Neural cell (in vitro differentiated cells): ENCODE measurements at regions not wholly inside any gene's neighbourhood (a gene's known extent, or its start where the extent isn't known, plus 50 kb on each side); places are given as distances from the start of the nearest gene placed in this dataset.

ENCODE experiments used
- H2AFZ ChIP-seq: fragments of 200-600, 300-800 bp; sonication (generic), shearing (Covaris generic); 2 replicates; pipeline ENCODE4 v1.6.0; 2014; ENCODE audit warnings: low read depth, mild to moderate bottlenecking, antibody characterized with exemption, low read length, moderate library complexity
- H3F3A ChIP-seq: fragments of 200-600 bp; shearing (Covaris generic); 2 replicates; pipeline ENCODE4 v1.6.1; 2016; ENCODE audit warnings: mild to moderate bottlenecking, moderate library complexity, mixed read lengths, antibody characterized with exemption, low read length; ENCODE audit not compliant: insufficient read depth, poor library complexity, severe bottlenecking
- H3K27ac ChIP-seq: fragments of 200-600, 300-800 bp; sonication (generic), shearing (Covaris generic); 2 replicates; pipeline ENCODE4 v1.5.1; 2014; ENCODE audit warnings: mild to moderate bottlenecking, low read length, moderate library complexity
- H3K27me3 ChIP-seq: fragments of 300-800, 200-600 bp; sonication (generic), shearing (Covaris generic); 2 replicates; pipeline ENCODE4 v1.6.0; 2014; ENCODE audit warnings: mild to moderate bottlenecking, low read depth, low read length, moderate library complexity; ENCODE audit not compliant: insufficient read depth
- H3K36me3 ChIP-seq: fragments of 300-800, 200-600 bp; sonication (generic), shearing (Covaris generic); 2 replicates; pipeline ENCODE4 v1.5.1; 2014; ENCODE audit warnings: mild to moderate bottlenecking, antibody characterized with exemption, low read length, moderate library complexity; ENCODE audit not compliant: insufficient read depth
- H3K4me2 ChIP-seq: fragments of 300-800, 200-600 bp; sonication (generic), shearing (Covaris generic); 2 replicates; pipeline ENCODE4 v1.6.0; 2014; ENCODE audit warnings: mild to moderate bottlenecking, low read length
- H3K4me3 ChIP-seq: fragments of 300-800, 200-600 bp; sonication (generic), shearing (Covaris generic); 2 replicates; pipeline ENCODE4 v1.5.1; 2014; ENCODE audit warnings: mild to moderate bottlenecking, low read length, moderate library complexity
- H3K79me2 ChIP-seq: fragments of 200-600 bp; shearing (Covaris generic); replicated peaks from 2 replicates; pipeline ENCODE4 v1.6.0; 2014; ENCODE audit warnings: mild to moderate bottlenecking, low read length, moderate library complexity; ENCODE audit not compliant: insufficient read depth
- H3K9ac ChIP-seq: fragments of 300-800, 200-600 bp; sonication (generic), shearing (Covaris generic); 2 replicates; pipeline ENCODE4 v1.6.1; 2016; ENCODE audit warnings: mild to moderate bottlenecking, low read length, mixed read lengths
- H3K9me2 ChIP-seq: fragments of 200-600 bp; shearing (Covaris generic); 2 replicates; pipeline ENCODE4 v1.6.1; 2016; ENCODE audit warnings: mild to moderate bottlenecking, low read length, mixed read lengths; ENCODE audit not compliant: insufficient read depth
- H3K9me3 ChIP-seq: fragments of 200-600, 300-800 bp; sonication (generic), shearing (Covaris generic); 2 replicates; pipeline ENCODE4 v1.6.1; 2016; ENCODE audit warnings: mild to moderate bottlenecking, mixed run types, low read length, moderate library complexity, mixed read lengths
- H4K20me1 ChIP-seq: fragments of 200-600 bp; shearing (Covaris generic); 2 replicates; pipeline ENCODE4 v1.6.1; 2016; ENCODE audit warnings: mild to moderate bottlenecking, mixed run types; ENCODE audit not compliant: insufficient read depth
- CTCF ChIP-seq: fragments of 450-650 bp; IDR thresholded peaks from 2 replicates; pipeline ENCODE4 v1.5.1; 2014; ENCODE audit warnings: antibody characterized with exemption, mild to moderate bottlenecking, moderate library complexity; ENCODE audit not compliant: poor library complexity, severe bottlenecking
- EP300 ChIP-seq: fragments of 450-650 bp; conservative IDR thresholded peaks from 2 replicates; pipeline ENCODE4 v1.6.1; 2014; ENCODE audit warnings: antibody characterized with exemption, mild to moderate bottlenecking, moderate library complexity; ENCODE audit not compliant: poor library complexity, severe bottlenecking
- EZH2 ChIP-seq: fragments of 200-600, 300-800 bp; shearing (Covaris generic), sonication (generic); IDR thresholded peaks from 2 replicates; pipeline ENCODE4 v1.6.1; 2014; ENCODE audit warnings: antibody characterized with exemption, low read length, borderline replicate concordance, mild to moderate bottlenecking; ENCODE audit not compliant: insufficient read depth, poor library complexity, severe bottlenecking
- MXI1 ChIP-seq: fragments of 450-650 bp; conservative IDR thresholded peaks from 2 replicates; pipeline ENCODE4 v1.6.1; 2014; ENCODE audit warnings: antibody characterized with exemption, mild to moderate bottlenecking; ENCODE audit not compliant: poor library complexity, severe bottlenecking
- POLR2AphosphoS5 ChIP-seq: IDR thresholded peaks from 2 replicates; pipeline ENCODE4 v1.6.1; 2012
- RAD21 ChIP-seq: fragments of 450-650 bp; conservative IDR thresholded peaks from 2 replicates; pipeline ENCODE4 v1.6.1; 2014; ENCODE audit warnings: antibody characterized with exemption, mild to moderate bottlenecking, moderate library complexity
- REST ChIP-seq: IDR thresholded peaks from 2 replicates; pipeline ENCODE4 v1.6.1; 2012; ENCODE audit warnings: borderline replicate concordance
- SMC3 ChIP-seq: fragments of 450-650 bp; conservative IDR thresholded peaks from 2 replicates; pipeline ENCODE4 v1.6.1; 2014; ENCODE audit warnings: antibody characterized with exemption, mild to moderate bottlenecking, moderate library complexity; ENCODE audit not compliant: poor library complexity
- TAF1 ChIP-seq: IDR thresholded peaks from 2 replicates; pipeline ENCODE4 v1.6.1; 2012; ENCODE audit warnings: low read depth

GRCh38 chr11:79742176-79742575, 301.3 kb upstream of the TENM4 start:
- no peaks in the 10 kb centered on the region for H3K79me2 ChIP-seq
- no peaks in the 10 kb centered on the region for H3K27me3 ChIP-seq
- H3K27ac ChIP-seq: no peak overlapping the region
- no peak overlapping the region for H2AFZ ChIP-seq
- H3K36me3 ChIP-seq: no peaks in the 10 kb centered on the region
- no peak overlapping the region for H3K4me2 ChIP-seq
- H3K9ac ChIP-seq: no peak overlapping the region
- no peaks in the 10 kb centered on the region for H3F3A ChIP-seq
- H3K4me3 ChIP-seq: no peak overlapping the region
- TF ChIP-seq EP300 (no peak), POLR2AphosphoS5 (no peak), SMC3 (no peak), CTCF (no peak), MXI1 (no peak), TAF1 (no peak), REST (no peak), RAD21 (no peak)
- H4K20me1 ChIP-seq: no peaks in the 10 kb centered on the region
- no peaks in the 10 kb centered on the region for H3K9me2 ChIP-seq
- no peaks in the 10 kb centered on the region for H3K9me3 ChIP-seq

- TF ChIP-seq MXI1 (no peak), SMC3 (no peak), EZH2 (no peak), TAF1 (no peak), REST (no peak), POLR2AphosphoS5 (no peak), CTCF (no peak), EP300 (no peak), RAD21 (no peak)
- H2AFZ ChIP-seq: no peak overlapping the region
- no peaks in the 10 kb centered on the region for H3K9me2 ChIP-seq
- H4K20me1 ChIP-seq: no peaks in the 10 kb centered on the region
- no peak overlapping the region for H3K4me2 ChIP-seq
- H3K9me3 ChIP-seq: no peaks in the 10 kb centered on the region
- no peak overlapping the region for H3K27ac ChIP-seq
- no peak overlapping the region for H3K4me3 ChIP-seq
- no peaks in the 10 kb centered on the region for H3K79me2 ChIP-seq
- H3K36me3 ChIP-seq: no peaks in the 10 kb centered on the region
- no peaks in the 10 kb centered on the region for H3F3A ChIP-seq
- no peak overlapping the region for H3K9ac ChIP-seq
- H3K27me3 ChIP-seq: no peaks in the 10 kb centered on the region
These were observed 298.8 kb upstream of the TENM4 start for GRCh38 chr11:79739591-79739990.
